MCF 10A (cell line): ENCODE measurements at regions not wholly inside any gene's neighbourhood (a gene's known extent, or its start where the extent isn't known, plus 50 kb on each side); places are given as distances from the start of the nearest gene placed in this dataset.

ENCODE experiments used
- BruUV-seq: library from RNA; stranded (reverse); fragments of 400-500 nt; replicated peaks from 2 replicates; lab custom pipeline; 2021; lab: Mats Ljungman, UMichigan
- CTCF ChIA-PET: fragments of 300-600 bp; sonication (Branson Sonifier 250); formaldehyde crosslinking; extraction: SDS; loops from one replicate; lab custom pipeline; 2021; ENCODE audit warnings: antibody characterized with exemption, inconsistent platforms; lab: Yijun Ruan, JAX
- POLR2A ChIA-PET: fragments of 300-600, 350-650 bp; sonication (Branson Sonifier 250); formaldehyde crosslinking; extraction: SDS; loops from one replicate; lab custom pipeline; 2020; ENCODE audit warnings: antibody characterized with exemption, inconsistent platforms; lab: Yijun Ruan, JAX
- DNase-seq: peaks from one replicate; pipeline ENCODE4 v3.0.0-alpha.2; 2018; ENCODE audit not compliant: unreplicated experiment
- H3K27ac Mint-ChIP-seq: one replicate; pipeline ENCODE4 v1.8.0; 2022; ENCODE audit warnings: mild to moderate bottlenecking, low read depth, mixed read lengths; ENCODE audit not compliant: unreplicated experiment
- H3K27me3 Mint-ChIP-seq: one replicate; pipeline ENCODE4 v1.8.0; 2022; ENCODE audit warnings: mixed read lengths; ENCODE audit not compliant: insufficient read depth, unreplicated experiment
- H3K36me3 Mint-ChIP-seq: one replicate; pipeline ENCODE4 v1.8.0; 2022; ENCODE audit warnings: mild to moderate bottlenecking, moderate library complexity, mixed read lengths; ENCODE audit not compliant: insufficient read depth, unreplicated experiment
- H3K4me1 Mint-ChIP-seq: one replicate; pipeline ENCODE4 v1.8.0; 2022; ENCODE audit warnings: mixed read lengths; ENCODE audit not compliant: insufficient read depth, unreplicated experiment
- H3K4me3 Mint-ChIP-seq: one replicate; pipeline ENCODE4 v1.8.0; 2022; ENCODE audit warnings: mild to moderate bottlenecking, moderate library complexity, mixed read lengths; ENCODE audit not compliant: unreplicated experiment
- H3K9me3 Mint-ChIP-seq: one replicate; pipeline ENCODE4 v1.8.0; 2022; ENCODE audit warnings: mixed read lengths; ENCODE audit not compliant: unreplicated experiment
- intact Hi-C: fragments of 100-400 bp; cut with micrococcal nuclease; formaldehyde crosslinking; loops from 2 replicates; pipeline ENCODE4 v1.14.1; 2022
- TF ChIP-seq, protein P1 (sequence below): fragments of 200-600 bp; IDR thresholded peaks from one replicate; pipeline ENCODE4 v1.8.0; 2022; ENCODE audit warnings: antibody characterized with exemption, mild to moderate bottlenecking; ENCODE audit not compliant: unreplicated experiment

DNA sequence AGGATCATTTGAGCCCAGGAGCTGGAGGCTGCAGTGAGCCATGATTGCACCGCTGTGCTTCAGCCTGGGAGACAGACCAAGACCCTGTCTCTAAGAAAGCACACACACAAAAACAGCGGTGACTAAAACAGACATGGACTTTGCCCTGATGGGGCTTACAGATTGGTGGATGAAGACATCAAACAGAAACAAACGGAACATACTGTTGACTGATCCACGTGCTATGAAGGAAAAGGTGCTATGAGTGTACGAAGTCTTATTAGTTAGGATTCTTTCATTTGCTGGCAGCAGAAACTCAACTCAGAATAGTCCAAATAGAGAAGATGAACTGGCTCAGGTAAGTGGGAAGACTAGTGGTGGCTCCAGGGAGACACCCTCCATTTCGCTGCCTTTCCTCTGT, 309.8 kb upstream of the N4BP1 start:
- POLR2A ChIA-PET = no interaction called here
- peaks cover 11% of the 10 kb centered on the region for H3K4me1 Mint-ChIP-seq
- H3K36me3 Mint-ChIP-seq = no peaks in the 10 kb centered on the region
- no peaks in the 10 kb centered on the region for H3K27me3 Mint-ChIP-seq
- no peak overlapping the region for H3K4me3 Mint-ChIP-seq
- TF ChIP-seq, protein P1, sequence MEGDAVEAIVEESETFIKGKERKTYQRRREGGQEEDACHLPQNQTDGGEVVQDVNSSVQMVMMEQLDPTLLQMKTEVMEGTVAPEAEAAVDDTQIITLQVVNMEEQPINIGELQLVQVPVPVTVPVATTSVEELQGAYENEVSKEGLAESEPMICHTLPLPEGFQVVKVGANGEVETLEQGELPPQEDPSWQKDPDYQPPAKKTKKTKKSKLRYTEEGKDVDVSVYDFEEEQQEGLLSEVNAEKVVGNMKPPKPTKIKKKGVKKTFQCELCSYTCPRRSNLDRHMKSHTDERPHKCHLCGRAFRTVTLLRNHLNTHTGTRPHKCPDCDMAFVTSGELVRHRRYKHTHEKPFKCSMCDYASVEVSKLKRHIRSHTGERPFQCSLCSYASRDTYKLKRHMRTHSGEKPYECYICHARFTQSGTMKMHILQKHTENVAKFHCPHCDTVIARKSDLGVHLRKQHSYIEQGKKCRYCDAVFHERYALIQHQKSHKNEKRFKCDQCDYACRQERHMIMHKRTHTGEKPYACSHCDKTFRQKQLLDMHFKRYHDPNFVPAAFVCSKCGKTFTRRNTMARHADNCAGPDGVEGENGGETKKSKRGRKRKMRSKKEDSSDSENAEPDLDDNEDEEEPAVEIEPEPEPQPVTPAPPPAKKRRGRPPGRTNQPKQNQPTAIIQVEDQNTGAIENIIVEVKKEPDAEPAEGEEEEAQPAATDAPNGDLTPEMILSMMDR = no peak
- H3K27ac Mint-ChIP-seq = no peak overlapping the region
- intact Hi-C loops = no loop called here
- BruUV-seq = no TSS peak
- CTCF ChIA-PET = interaction anchor here (0.7 to 0.9 kb wide), 3 partner anchors 19 to 65 kb away, joined by 3 to 5 read pairs (median 3); no protein-coding TSS in a partner anchor
- no peak for DNase-seq
- H3K9me3 Mint-ChIP-seq = no peaks in the 10 kb centered on the region

DNA sequence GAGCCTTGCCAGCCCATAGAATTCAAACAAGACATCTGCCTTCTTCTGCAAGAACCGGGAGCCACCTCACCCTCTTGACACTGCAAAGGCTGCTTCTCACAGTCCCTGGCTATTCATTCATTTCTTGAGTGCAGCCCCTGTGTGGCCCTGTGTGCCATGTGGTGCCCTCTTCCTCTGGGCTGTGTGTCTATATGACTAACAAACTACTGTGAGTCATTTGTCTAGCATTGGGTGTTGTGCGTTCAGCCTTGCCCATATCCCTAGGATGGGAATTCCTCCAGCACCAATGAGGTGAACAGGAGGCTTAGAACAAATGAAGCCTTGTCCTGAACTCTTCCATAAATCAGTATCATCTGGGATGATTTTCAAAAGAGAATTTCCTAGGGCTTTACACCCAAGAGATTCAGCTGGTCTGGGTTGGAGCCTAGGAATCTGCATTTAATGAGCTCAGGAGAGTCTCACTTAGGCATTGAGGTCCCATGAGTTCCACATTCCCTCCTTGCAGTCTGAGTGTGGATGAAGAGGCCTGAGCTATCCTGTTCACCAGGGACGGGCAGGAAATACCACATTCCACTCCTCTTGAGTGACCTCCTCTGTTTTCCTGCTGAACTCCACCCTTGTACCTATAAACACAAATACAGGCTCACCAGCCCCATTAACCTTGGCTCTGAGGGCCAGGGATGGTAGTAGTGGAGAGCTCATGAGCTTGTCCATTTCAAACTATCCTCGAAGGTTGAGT, 308.7 kb upstream of the N4BP1 start:
- no TSS peak for BruUV-seq

DNA sequence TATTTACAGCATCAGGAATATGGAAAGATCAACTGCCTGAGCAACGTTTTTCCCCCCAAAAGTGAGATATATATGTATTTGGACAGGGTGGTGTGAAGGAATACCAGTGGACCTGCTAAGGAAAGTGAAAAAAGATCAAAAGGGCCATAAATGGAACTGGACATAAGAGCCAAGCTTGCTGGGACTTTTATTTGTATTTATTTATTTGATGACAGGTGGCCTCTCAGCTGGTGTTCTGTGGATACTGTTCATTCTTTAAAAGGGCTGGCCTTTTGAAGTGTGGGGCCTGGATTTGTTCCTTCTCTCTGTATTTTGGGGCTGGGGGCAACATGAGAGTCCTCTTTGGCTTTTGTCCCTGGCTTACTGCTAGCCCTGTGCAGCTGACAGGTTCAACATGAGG, 306.6 kb upstream of the N4BP1 start:
- no peaks in the 10 kb centered on the region for H3K27me3 Mint-ChIP-seq
- intact Hi-C loops = no loop called here
- POLR2A ChIA-PET = no interaction called here
- no TSS peak for BruUV-seq
- H3K4me3 Mint-ChIP-seq = no peak overlapping the region
- CTCF ChIA-PET = interaction anchor here (0.6 to 0.8 kb wide), 2 partner anchors 9 to 66 kb away, joined by 3 read pairs; no protein-coding TSS in a partner anchor
- H3K36me3 Mint-ChIP-seq = no peaks in the 10 kb centered on the region
- DNase-seq = no peak
- peaks cover 18% of the 10 kb centered on the region for H3K4me1 Mint-ChIP-seq
- H3K27ac Mint-ChIP-seq = no peak overlapping the region
- no peaks in the 10 kb centered on the region for H3K9me3 Mint-ChIP-seq
- TF ChIP-seq, protein P1 = no peak

More for the DNA sequence above, 308.7 kb upstream of the N4BP1 start:
- DNase-seq = peak; percentile 43
- H3K4me3 Mint-ChIP-seq = no peak overlapping the region
- no peaks in the 10 kb centered on the region for H3K36me3 Mint-ChIP-seq
- H3K9me3 Mint-ChIP-seq = no peaks in the 10 kb centered on the region
- CTCF ChIA-PET = interaction anchor here (0.7 to 1.3 kb wide), 4 partner anchors 10 to 422 kb away, joined by 3 to 5 read pairs (median 4); no protein-coding TSS in a partner anchor
- H3K27me3 Mint-ChIP-seq = no peaks in the 10 kb centered on the region
- intact Hi-C loops = no loop called here
- POLR2A ChIA-PET = interaction anchor here (1.4 kb wide), 1 partner anchor 21 kb away, joined by 4 read pairs; no protein-coding TSS in a partner anchor
- H3K4me1 Mint-ChIP-seq = peaks cover 11% of the 10 kb centered on the region
- no peak overlapping the region for H3K27ac Mint-ChIP-seq
- TF ChIP-seq, protein P1 = no peak

DNA sequence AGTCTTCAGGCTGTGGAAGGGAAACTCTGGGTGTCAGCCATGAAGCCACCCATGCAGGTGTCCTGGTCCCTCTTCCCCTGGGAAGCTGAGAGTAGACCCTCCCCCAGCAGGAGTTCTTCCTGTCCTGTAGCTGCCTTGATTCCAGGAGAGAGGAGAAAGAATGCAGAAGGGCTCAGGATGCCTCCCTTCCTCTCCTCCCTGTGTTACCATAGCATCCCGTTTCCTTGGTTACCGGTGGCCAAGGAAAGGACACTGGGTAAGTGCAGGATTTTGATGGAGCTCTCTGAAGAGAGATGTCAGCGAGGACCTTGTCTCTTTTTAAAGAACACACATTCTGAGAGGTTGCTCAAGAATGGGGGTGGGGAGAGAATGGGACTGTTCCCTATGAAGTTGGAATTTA, 304.1 kb upstream of the N4BP1 start:
- Mint-ChIP-seq H3K27me3 (no peaks in the 10 kb centered on the region), H3K4me3 (no peak overlapping the region), H3K27ac (no peak overlapping the region), H3K4me1 (peaks cover 16% of the 10 kb centered on the region), H3K36me3 (no peaks in the 10 kb centered on the region), H3K9me3 (no peaks in the 10 kb centered on the region)
- POLR2A ChIA-PET = no interaction called here
- BruUV-seq = no TSS peak
- intact Hi-C loops = no loop called here
- CTCF ChIA-PET = no interaction called here
- no peak for DNase-seq
- TF ChIP-seq, protein P1 = no peak
